ENCODE measurements at regions not wholly inside any gene's neighbourhood (a gene's known extent, or its start where the extent isn't known, plus 50 kb on each side); places are given as distances from the start of the nearest gene placed in this dataset.

DNA sequence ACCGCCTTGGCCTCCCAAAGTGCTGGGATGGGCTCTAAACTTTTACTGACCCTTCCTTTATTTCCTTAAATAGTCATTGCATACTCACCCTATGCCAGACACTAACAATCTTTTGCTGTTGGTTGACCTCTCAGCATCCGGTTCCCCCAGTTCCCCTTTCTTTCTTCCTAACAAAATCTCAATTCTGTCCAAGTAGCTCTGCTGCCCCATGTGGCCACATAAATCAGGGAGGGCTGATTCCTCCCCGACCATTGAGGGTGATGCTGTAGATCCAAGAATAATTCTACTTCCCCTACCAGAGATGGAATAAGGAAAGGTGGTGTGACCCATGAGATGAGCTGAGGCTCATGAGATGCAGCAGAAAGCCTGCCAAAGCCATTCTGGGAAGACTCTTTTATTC, 315.3 kb upstream of the MSX2 start:
- peaks cover 0 to 53% (median 0%) of the 10 kb centered on the region in 4 donors for H3K27me3 ChIP-seq
- no peak for TF ChIP-seq POLR2A (IDR thresholded peaks at IDR 0.05)
- TF ChIP-seq, protein P1, sequence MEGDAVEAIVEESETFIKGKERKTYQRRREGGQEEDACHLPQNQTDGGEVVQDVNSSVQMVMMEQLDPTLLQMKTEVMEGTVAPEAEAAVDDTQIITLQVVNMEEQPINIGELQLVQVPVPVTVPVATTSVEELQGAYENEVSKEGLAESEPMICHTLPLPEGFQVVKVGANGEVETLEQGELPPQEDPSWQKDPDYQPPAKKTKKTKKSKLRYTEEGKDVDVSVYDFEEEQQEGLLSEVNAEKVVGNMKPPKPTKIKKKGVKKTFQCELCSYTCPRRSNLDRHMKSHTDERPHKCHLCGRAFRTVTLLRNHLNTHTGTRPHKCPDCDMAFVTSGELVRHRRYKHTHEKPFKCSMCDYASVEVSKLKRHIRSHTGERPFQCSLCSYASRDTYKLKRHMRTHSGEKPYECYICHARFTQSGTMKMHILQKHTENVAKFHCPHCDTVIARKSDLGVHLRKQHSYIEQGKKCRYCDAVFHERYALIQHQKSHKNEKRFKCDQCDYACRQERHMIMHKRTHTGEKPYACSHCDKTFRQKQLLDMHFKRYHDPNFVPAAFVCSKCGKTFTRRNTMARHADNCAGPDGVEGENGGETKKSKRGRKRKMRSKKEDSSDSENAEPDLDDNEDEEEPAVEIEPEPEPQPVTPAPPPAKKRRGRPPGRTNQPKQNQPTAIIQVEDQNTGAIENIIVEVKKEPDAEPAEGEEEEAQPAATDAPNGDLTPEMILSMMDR (IDR thresholded peaks at IDR 0.05): peak in 1 of 6 experiments; percentile 19
- H3K36me3 ChIP-seq: no peaks in the 10 kb centered on the region
- H3K9me3 ChIP-seq: no peaks in the 10 kb centered on the region
- WGBS, 2 donors: 58 to 72% methylated on average over 3 of the region's 3 CpGs
- peaks cover 0 to 13% (median 0%) of the 10 kb centered on the region in 3 donors for H3K4me1 ChIP-seq
- intact Hi-C loops (cut with DNase I): no loop called here
- H3K27ac ChIP-seq: no peak overlapping the region
- H3K4me3 ChIP-seq: no peak overlapping the region
- no peak for DNase-seq

DNA sequence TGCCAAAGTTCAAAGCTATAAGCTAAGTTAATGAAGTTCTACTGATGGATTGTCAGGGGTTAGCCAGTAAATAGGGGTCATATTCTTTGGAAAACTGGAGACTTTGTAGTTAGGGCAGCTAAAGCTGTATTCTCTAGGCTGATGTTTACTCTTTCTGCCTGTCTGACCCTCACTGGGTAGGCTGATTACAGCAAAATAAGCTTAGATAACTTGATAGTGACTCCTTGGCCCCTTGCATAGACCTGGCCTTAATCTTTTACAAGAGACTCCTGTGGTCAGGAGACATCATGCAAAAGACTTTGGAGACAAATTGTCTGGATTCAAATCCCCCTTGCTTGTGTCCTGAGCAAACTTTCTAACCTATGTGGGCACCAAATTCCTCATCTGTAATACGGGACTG, 314.4 kb upstream of the MSX2 start:
- intact Hi-C loops (cut with DNase I): no loop called here

DNA sequence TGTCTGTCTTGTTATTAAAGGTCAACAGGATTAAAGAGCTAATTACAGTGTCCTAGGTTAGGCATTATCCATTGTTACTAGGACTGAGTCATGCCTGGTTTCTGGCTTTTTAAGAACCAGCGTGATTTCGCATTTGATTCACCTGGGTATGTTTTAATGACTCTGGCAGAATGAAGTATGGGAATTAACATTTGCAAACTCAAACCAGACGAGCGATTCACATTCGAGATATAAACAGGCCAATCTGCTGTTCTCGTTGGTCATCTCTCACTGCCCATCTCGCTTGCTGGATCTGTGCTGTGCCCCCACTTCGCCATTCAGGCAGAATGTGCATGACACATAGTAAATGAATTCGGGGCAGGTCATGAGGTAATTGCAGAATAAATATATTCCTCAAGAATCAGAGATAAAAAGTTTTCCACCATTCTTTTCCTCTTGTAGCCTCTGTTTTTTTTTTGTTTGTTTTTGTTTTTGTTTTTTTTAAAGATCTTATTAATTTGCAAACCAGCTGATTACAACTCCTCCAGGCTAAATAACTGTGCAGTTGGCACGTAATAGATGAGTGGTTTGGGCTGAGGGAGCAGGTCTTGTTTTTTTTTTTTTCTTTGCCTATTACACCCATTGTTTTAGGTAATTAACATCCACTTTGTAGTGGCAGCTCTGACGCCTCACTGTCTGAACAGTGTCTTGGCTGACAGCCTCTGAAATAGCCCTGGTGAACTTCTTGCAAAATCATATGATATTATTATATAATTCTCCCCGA, 313.5 kb upstream of the MSX2 start:
- H3K4me3 ChIP-seq: no peak overlapping the region
- DNase-seq: no peak
- TF ChIP-seq POLR2A (IDR thresholded peaks at IDR 0.05): no peak
- TF ChIP-seq, protein P1 (IDR thresholded peaks at IDR 0.05): no peak
- H3K27ac ChIP-seq: no peak overlapping the region
- peaks cover 0 to 13% (median 0%) of the 10 kb centered on the region in 3 donors for H3K4me1 ChIP-seq
- intact Hi-C loops (cut with DNase I): no loop called here
- no peaks in the 10 kb centered on the region for H3K9me3 ChIP-seq
- WGBS, 2 donors: 43 to 52% methylated on average over 12 of the region's 12 CpGs
- peaks cover 0 to 49% (median 0%) of the 10 kb centered on the region in 4 donors for H3K27me3 ChIP-seq
- no peaks in the 10 kb centered on the region for H3K36me3 ChIP-seq

More for the DNA sequence above, 314.4 kb upstream of the MSX2 start:
- 62 to 80% methylated on average over 1 of the region's 1 CpG for WGBS, 2 donors
- no peak overlapping the region for H3K4me3 ChIP-seq
- H3K27me3 ChIP-seq: peaks cover 0 to 47% (median 0%) of the 10 kb centered on the region in 4 donors
- DNase-seq: no peak
- TF ChIP-seq, protein P1 (IDR thresholded peaks at IDR 0.05): no peak
- no peak for TF ChIP-seq POLR2A (IDR thresholded peaks at IDR 0.05)
- H3K27ac ChIP-seq: no peak overlapping the region
- H3K36me3 ChIP-seq: no peaks in the 10 kb centered on the region
- H3K4me1 ChIP-seq: peaks cover 0 to 13% (median 0%) of the 10 kb centered on the region in 3 donors
- no peaks in the 10 kb centered on the region for H3K9me3 ChIP-seq

DNA sequence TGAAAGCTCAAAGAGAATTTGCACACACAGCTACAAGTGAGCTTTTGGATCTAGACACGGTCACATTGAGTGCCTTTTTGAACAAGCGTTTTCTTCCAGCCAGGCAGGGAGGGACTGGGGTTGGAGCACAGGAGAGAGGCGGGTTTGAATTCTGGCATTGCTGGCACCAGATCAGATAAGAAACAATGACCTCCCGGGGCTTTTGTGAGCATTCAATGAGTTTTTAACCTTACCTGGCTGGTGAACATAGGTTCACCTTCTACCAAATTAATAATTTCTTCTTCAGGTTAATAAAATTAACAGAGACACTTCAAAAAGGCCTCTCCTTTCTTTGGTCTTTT, 312.9 kb upstream of the MSX2 start:
- DNase-seq: no peak
- H3K27me3 ChIP-seq: peaks cover 0 to 54% (median 0%) of the 10 kb centered on the region in 4 donors
- no peaks in the 10 kb centered on the region for H3K9me3 ChIP-seq
- 46 to 58% methylated on average over 4 of the region's 4 CpGs for WGBS, 2 donors
- no peaks in the 10 kb centered on the region for H3K36me3 ChIP-seq
- intact Hi-C loops (cut with DNase I): no loop called here
- no peak overlapping the region for H3K27ac ChIP-seq
- H3K4me3 ChIP-seq: no peak overlapping the region
- no peak for TF ChIP-seq POLR2A (IDR thresholded peaks at IDR 0.05)
- TF ChIP-seq, protein P1 (IDR thresholded peaks at IDR 0.05): no peak
- peaks cover 0 to 13% (median 0%) of the 10 kb centered on the region in 3 donors for H3K4me1 ChIP-seq

DNA sequence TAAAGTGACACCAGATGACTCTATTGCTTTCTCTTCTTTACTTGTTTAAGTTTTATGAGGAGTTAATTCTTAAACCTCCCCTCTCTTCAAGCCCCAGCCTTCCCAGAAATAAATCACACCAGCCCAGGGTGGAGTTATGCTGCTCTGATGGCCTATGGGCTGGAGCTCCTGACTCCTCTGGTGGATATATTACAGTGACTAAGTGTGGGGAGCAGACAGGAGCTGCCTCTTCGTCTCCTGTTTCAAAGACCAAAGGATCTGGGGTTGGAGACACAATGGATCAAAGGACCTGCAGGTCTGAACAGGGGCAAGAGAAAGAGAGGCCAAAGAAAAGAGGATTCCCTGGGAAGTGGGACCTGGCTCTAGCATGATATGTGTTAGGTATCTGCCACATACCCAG, 312.0 kb upstream of the MSX2 start:
- DNase-seq: no peak
- Histone ChIP-seq H3K36me3 (no peaks in the 10 kb centered on the region), H3K9me3 (no peaks in the 10 kb centered on the region), H3K27me3 (peaks cover 0 to 54% (median 0%) of the 10 kb centered on the region in 4 donors), H3K4me3 (no peak overlapping the region), H3K4me1 (peaks cover 0 to 13% (median 0%) of the 10 kb centered on the region in 3 donors), H3K27ac (no peak overlapping the region)
- 20 to 29% methylated on average over 1 of the region's 1 CpG for WGBS, 2 donors
- TF ChIP-seq, protein P1 (IDR thresholded peaks at IDR 0.05): no peak
- intact Hi-C loops (cut with DNase I): no loop called here
